GM23338 (cell line): ENCODE measurements at regions not wholly inside any gene's neighbourhood (a gene's known extent, or its start where the extent isn't known, plus 50 kb on each side); places are given as distances from the start of the nearest gene placed in this dataset.

Experiments used
- ATAC-seq: fragments of 200-7000 bp; cut with Tn5 transposase; 3 replicates; pipeline ENCODE4 v1.9.1; 2020
- DNase-seq: peaks from one replicate; pipeline ENCODE4 v3.0.0-alpha.2; 2015; ENCODE audit warnings: low spot score
- H2AFZ ChIP-seq: fragments of 200-600 bp; sonication (generic); 2 replicates; pipeline ENCODE4 v1.8.0; 2016; ENCODE audit warnings: antibody characterized with exemption, mild to moderate bottlenecking, moderate library complexity
- H3F3A ChIP-seq: fragments of 200-600 bp; sonication (generic); replicated peaks from 2 replicates; pipeline ENCODE4 v1.8.0; 2017; ENCODE audit warnings: antibody characterized with exemption, mixed run types, low read depth
- H3K27ac ChIP-seq: fragments of 200-600 bp; sonication (generic); 2 replicates; pipeline ENCODE4 v1.6.1; 2016; ENCODE audit warnings: low read depth
- H3K27me3 ChIP-seq: fragments of 200-600 bp; sonication (generic); 2 replicates; pipeline ENCODE4 v1.8.0; 2016; ENCODE audit warnings: mild to moderate bottlenecking, mixed run types, moderate library complexity; ENCODE audit not compliant: insufficient read depth
- H3K36me3 ChIP-seq: fragments of 200-600 bp; sonication (generic); 2 replicates; pipeline ENCODE4 v1.8.0; 2016; ENCODE audit warnings: mild to moderate bottlenecking; ENCODE audit not compliant: insufficient read depth
- H3K4me1 ChIP-seq: fragments of 200-600 bp; sonication (generic); 2 replicates; pipeline ENCODE4 v1.8.0; 2016; ENCODE audit warnings: mild to moderate bottlenecking, moderate library complexity; ENCODE audit not compliant: insufficient read depth
- H3K4me2 ChIP-seq: fragments of 200-600 bp; sonication (generic); 2 replicates; pipeline ENCODE4 v1.7.1; 2017; ENCODE audit warnings: mixed run types
- H3K4me3 ChIP-seq: fragments of 200-600 bp; sonication (generic); 2 replicates; pipeline ENCODE4 v1.6.1; 2016; ENCODE audit warnings: mixed run types
- H3K79me2 ChIP-seq: fragments of 200-600 bp; sonication (generic); replicated peaks from 2 replicates; pipeline ENCODE4 v1.8.0; 2017; ENCODE audit warnings: mild to moderate bottlenecking; ENCODE audit not compliant: insufficient read depth
- H3K9me2 ChIP-seq: fragments of 200-600 bp; sonication (generic); 2 replicates; pipeline ENCODE4 v1.8.0; 2017; ENCODE audit not compliant: insufficient read depth
- H4K20me1 ChIP-seq: fragments of 200-600 bp; sonication (generic); replicated peaks from 2 replicates; pipeline ENCODE4 v1.8.0; 2017; ENCODE audit warnings: mild to moderate bottlenecking; ENCODE audit not compliant: insufficient read depth
- H3K27ac Mint-ChIP-seq: 2 replicates; pipeline ENCODE4 v1.8.0; 2020; ENCODE audit warnings: inconsistent platforms, mild to moderate bottlenecking, moderate library complexity, mixed read lengths
- H3K27me3 Mint-ChIP-seq: 3 replicates; pipeline ENCODE4 v1.8.0; 2022; ENCODE audit warnings: low read depth, mild to moderate bottlenecking, moderate library complexity, mixed read lengths, inconsistent platforms; ENCODE audit not compliant: insufficient read depth, poor library complexity
- H3K36me3 Mint-ChIP-seq: 3 replicates; pipeline ENCODE4 v1.8.0; 2021; ENCODE audit warnings: low read depth, mild to moderate bottlenecking, inconsistent platforms, moderate library complexity, mixed read lengths
- H3K4me1 Mint-ChIP-seq: 3 replicates; pipeline ENCODE4 v1.8.0; 2020; ENCODE audit warnings: mild to moderate bottlenecking, inconsistent platforms, mixed read lengths
- H3K4me3 Mint-ChIP-seq: 3 replicates; pipeline ENCODE4 v1.8.0; 2021; ENCODE audit warnings: moderate library complexity, mild to moderate bottlenecking, inconsistent platforms, mixed read lengths
- H3K9me3 Mint-ChIP-seq: 3 replicates; pipeline ENCODE4 v1.8.0; 2020; ENCODE audit warnings: moderate library complexity, mild to moderate bottlenecking, inconsistent platforms, mixed read lengths
- CREB1 ChIP-seq: fragments of 250-450 bp; sonication (Bioruptor Pico); IDR thresholded peaks from 2 replicates; pipeline ENCODE4 v1.5.0; 2020; ENCODE audit warnings: low read depth, mild to moderate bottlenecking, moderate library complexity
- EZH2 ChIP-seq: fragments of 200-600 bp; sonication (generic); IDR thresholded peaks from one replicate; pipeline ENCODE4 v1.8.0; 2017; ENCODE audit warnings: antibody characterized with exemption, mild to moderate bottlenecking, low read depth; ENCODE audit not compliant: unreplicated experiment
- EZH2phosphoT487 ChIP-seq: fragments of 200-600 bp; sonication (generic); IDR thresholded peaks from one replicate; pipeline ENCODE4 v1.8.1; 2018; ENCODE audit warnings: antibody characterized with exemption; ENCODE audit not compliant: unreplicated experiment
- JUNB ChIP-seq: IDR thresholded peaks from one replicate; pipeline ENCODE4 v1.6.1; 2016; ENCODE audit warnings: antibody characterized with exemption; ENCODE audit not compliant: unreplicated experiment
- NANOG ChIP-seq: IDR thresholded peaks from 2 replicates; pipeline ENCODE4 v1.6.1; 2016; ENCODE audit warnings: antibody characterized with exemption, borderline replicate concordance
- POLR2AphosphoS5 ChIP-seq: IDR thresholded peaks from 2 replicates; pipeline ENCODE4 v1.6.1; 2016; ENCODE audit warnings: antibody characterized with exemption, low read depth
- STAT1 ChIP-seq: IDR thresholded peaks from one replicate; pipeline ENCODE4 v1.6.1; 2016; ENCODE audit warnings: antibody characterized with exemption; ENCODE audit not compliant: unreplicated experiment
- ZNF114 ChIP-seq: fragments of 250-450 bp; sonication (Bioruptor Pico); IDR thresholded peaks from 2 replicates; pipeline ENCODE4 v1.5.0; 2020; ENCODE audit warnings: mild to moderate bottlenecking, moderate library complexity
- ZNF331 ChIP-seq: fragments of 250-450 bp; sonication (Bioruptor Pico); IDR thresholded peaks from 2 replicates; pipeline ENCODE4 v1.5.0; 2020; ENCODE audit warnings: low read depth, mild to moderate bottlenecking, moderate library complexity
- TF ChIP-seq, protein P1 (sequence below): IDR thresholded peaks from 2 replicates; pipeline ENCODE4 v1.6.1; 2016; ENCODE audit warnings: antibody characterized with exemption
- TF ChIP-seq, protein P2 (sequence below), 2 experiments: fragments of 200-600 bp in 1 of 2; sonication (generic) in 1 of 2; conservative IDR thresholded peaks; 2 replicates each; pipeline versions ENCODE4 v1.5.1 to v1.6.1; 2016 to 2017; ENCODE audit warnings: antibody characterized with exemption in 2 of 2, low read depth in 2 of 2, mild to moderate bottlenecking in 2 of 2, moderate library complexity in 1 of 2
- TF ChIP-seq, protein P3 (sequence below): IDR thresholded peaks from one replicate; pipeline ENCODE4 v1.6.1; 2018; ENCODE audit warnings: antibody characterized with exemption; ENCODE audit not compliant: unreplicated experiment
- TF ChIP-seq, protein P4 (sequence below): fragments of 250-450 bp; sonication (Bioruptor Pico); IDR thresholded peaks from 2 replicates; pipeline ENCODE4 v1.5.0; 2020; ENCODE audit warnings: mild to moderate bottlenecking, moderate library complexity

DNA sequence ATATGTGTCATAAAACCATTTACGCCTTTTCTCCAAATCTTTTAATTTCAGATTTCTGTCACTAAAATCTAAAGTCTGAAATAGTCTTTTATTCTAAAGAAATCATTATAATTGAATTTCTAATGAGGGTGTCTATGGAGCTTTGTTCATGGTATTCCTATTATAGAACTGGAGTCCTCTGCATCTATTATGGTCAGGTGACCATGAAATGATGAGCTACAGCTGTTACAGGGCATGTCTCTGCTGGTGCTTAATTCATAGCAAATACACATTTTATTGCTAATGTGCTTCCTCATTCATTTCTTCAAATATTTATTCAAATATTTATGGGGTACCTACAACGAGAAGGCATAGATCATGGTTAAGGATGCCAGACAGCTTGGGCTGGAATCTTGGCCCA lies 126.1 kb downstream of the NAA11 start:
- Histone ChIP-seq H3K4me1 (peaks cover 13% of the 10 kb centered on the region; the same call in 1 of the 2 replicates), H4K20me1 (no peaks in the 10 kb centered on the region), H3K9me2 (peaks cover 3% of the 10 kb centered on the region; the same call in 1 of the 2 replicates), H3K4me3 (no peak overlapping the region), H3F3A (no peaks in the 10 kb centered on the region), H3K27me3 (no peaks in the 10 kb centered on the region), H2AFZ (no peak overlapping the region), H3K4me2 (no peak overlapping the region), H3K79me2 (no peaks in the 10 kb centered on the region), H3K36me3 (no peaks in the 10 kb centered on the region), H3K27ac (no peak overlapping the region)
- no peak for TF ChIP-seq STAT1
- TF ChIP-seq, protein P1, sequence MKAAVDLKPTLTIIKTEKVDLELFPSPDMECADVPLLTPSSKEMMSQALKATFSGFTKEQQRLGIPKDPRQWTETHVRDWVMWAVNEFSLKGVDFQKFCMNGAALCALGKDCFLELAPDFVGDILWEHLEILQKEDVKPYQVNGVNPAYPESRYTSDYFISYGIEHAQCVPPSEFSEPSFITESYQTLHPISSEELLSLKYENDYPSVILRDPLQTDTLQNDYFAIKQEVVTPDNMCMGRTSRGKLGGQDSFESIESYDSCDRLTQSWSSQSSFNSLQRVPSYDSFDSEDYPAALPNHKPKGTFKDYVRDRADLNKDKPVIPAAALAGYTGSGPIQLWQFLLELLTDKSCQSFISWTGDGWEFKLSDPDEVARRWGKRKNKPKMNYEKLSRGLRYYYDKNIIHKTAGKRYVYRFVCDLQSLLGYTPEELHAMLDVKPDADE: no peak
- no peak for TF ChIP-seq EZH2
- TF ChIP-seq, protein P2, sequence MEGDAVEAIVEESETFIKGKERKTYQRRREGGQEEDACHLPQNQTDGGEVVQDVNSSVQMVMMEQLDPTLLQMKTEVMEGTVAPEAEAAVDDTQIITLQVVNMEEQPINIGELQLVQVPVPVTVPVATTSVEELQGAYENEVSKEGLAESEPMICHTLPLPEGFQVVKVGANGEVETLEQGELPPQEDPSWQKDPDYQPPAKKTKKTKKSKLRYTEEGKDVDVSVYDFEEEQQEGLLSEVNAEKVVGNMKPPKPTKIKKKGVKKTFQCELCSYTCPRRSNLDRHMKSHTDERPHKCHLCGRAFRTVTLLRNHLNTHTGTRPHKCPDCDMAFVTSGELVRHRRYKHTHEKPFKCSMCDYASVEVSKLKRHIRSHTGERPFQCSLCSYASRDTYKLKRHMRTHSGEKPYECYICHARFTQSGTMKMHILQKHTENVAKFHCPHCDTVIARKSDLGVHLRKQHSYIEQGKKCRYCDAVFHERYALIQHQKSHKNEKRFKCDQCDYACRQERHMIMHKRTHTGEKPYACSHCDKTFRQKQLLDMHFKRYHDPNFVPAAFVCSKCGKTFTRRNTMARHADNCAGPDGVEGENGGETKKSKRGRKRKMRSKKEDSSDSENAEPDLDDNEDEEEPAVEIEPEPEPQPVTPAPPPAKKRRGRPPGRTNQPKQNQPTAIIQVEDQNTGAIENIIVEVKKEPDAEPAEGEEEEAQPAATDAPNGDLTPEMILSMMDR (conservative IDR thresholded peaks at IDR 0.05; ENCODE audit: low read depth in 2 of 2): no peak
- TF ChIP-seq, protein P3, sequence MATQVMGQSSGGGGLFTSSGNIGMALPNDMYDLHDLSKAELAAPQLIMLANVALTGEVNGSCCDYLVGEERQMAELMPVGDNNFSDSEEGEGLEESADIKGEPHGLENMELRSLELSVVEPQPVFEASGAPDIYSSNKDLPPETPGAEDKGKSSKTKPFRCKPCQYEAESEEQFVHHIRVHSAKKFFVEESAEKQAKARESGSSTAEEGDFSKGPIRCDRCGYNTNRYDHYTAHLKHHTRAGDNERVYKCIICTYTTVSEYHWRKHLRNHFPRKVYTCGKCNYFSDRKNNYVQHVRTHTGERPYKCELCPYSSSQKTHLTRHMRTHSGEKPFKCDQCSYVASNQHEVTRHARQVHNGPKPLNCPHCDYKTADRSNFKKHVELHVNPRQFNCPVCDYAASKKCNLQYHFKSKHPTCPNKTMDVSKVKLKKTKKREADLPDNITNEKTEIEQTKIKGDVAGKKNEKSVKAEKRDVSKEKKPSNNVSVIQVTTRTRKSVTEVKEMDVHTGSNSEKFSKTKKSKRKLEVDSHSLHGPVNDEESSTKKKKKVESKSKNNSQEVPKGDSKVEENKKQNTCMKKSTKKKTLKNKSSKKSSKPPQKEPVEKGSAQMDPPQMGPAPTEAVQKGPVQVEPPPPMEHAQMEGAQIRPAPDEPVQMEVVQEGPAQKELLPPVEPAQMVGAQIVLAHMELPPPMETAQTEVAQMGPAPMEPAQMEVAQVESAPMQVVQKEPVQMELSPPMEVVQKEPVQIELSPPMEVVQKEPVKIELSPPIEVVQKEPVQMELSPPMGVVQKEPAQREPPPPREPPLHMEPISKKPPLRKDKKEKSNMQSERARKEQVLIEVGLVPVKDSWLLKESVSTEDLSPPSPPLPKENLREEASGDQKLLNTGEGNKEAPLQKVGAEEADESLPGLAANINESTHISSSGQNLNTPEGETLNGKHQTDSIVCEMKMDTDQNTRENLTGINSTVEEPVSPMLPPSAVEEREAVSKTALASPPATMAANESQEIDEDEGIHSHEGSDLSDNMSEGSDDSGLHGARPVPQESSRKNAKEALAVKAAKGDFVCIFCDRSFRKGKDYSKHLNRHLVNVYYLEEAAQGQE: no peak
- no peak for TF ChIP-seq NANOG
- TF ChIP-seq ZNF331 (CRISPR knock-in tag): no peak
- TF ChIP-seq POLR2AphosphoS5: no peak
- TF ChIP-seq, protein P4, sequence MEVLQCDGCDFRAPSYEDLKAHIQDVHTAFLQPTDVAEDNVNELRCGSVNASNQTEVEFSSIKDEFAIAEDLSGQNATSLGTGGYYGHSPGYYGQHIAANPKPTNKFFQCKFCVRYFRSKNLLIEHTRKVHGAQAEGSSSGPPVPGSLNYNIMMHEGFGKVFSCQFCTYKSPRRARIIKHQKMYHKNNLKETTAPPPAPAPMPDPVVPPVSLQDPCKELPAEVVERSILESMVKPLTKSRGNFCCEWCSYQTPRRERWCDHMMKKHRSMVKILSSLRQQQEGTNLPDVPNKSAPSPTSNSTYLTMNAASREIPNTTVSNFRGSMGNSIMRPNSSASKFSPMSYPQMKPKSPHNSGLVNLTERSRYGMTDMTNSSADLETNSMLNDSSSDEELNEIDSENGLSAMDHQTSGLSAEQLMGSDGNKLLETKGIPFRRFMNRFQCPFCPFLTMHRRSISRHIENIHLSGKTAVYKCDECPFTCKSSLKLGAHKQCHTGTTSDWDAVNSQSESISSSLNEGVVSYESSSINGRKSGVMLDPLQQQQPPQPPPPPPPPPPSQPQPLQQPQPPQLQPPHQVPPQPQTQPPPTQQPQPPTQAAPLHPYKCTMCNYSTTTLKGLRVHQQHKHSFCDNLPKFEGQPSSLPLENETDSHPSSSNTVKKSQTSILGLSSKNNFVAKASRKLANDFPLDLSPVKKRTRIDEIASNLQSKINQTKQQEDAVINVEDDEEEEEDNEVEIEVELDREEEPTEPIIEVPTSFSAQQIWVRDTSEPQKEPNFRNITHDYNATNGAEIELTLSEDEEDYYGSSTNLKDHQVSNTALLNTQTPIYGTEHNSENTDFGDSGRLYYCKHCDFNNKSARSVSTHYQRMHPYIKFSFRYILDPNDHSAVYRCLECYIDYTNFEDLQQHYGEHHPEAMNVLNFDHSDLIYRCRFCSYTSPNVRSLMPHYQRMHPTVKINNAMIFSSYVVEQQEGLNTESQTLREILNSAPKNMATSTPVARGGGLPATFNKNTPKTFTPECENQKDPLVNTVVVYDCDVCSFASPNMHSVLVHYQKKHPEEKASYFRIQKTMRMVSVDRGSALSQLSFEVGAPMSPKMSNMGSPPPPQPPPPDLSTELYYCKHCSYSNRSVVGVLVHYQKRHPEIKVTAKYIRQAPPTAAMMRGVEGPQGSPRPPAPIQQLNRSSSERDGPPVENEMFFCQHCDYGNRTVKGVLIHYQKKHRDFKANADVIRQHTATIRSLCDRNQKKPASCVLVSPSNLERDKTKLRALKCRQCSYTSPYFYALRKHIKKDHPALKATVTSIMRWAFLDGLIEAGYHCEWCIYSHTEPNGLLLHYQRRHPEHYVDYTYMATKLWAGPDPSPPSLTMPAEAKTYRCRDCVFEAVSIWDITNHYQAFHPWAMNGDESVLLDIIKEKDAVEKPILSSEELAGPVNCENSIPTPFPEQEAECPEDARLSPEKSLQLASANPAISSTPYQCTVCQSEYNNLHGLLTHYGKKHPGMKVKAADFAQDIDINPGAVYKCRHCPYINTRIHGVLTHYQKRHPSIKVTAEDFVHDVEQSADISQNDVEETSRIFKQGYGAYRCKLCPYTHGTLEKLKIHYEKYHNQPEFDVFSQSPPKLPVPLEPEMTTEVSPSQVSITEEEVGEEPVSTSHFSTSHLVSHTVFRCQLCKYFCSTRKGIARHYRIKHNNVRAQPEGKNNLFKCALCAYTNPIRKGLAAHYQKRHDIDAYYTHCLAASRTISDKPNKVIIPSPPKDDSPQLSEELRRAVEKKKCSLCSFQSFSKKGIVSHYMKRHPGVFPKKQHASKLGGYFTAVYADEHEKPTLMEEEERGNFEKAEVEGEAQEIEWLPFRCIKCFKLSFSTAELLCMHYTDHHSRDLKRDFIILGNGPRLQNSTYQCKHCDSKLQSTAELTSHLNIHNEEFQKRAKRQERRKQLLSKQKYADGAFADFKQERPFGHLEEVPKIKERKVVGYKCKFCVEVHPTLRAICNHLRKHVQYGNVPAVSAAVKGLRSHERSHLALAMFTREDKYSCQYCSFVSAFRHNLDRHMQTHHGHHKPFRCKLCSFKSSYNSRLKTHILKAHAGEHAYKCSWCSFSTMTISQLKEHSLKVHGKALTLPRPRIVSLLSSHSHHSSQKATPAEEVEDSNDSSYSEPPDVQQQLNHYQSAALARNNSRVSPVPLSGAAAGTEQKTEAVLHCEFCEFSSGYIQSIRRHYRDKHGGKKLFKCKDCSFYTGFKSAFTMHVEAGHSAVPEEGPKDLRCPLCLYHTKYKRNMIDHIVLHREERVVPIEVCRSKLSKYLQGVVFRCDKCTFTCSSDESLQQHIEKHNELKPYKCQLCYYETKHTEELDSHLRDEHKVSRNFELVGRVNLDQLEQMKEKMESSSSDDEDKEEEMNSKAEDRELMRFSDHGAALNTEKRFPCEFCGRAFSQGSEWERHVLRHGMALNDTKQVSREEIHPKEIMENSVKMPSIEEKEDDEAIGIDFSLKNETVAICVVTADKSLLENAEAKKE: no peak
- no peak for TF ChIP-seq ZNF114
- TF ChIP-seq EZH2phosphoT487: no peak
- no peak for TF ChIP-seq CREB1 (CRISPR knock-in tag)
- no peak for TF ChIP-seq JUNB
- Mint-ChIP-seq H3K9me3 (no peaks in the 10 kb centered on the region), H3K4me1 (peaks cover 11% of the 10 kb centered on the region; the same call in 2 of the 3 replicates), H3K4me3 (no peak overlapping the region), H3K27ac (no peak overlapping the region), H3K27me3 (no peaks in the 10 kb centered on the region), H3K36me3 (no peaks in the 10 kb centered on the region)
- DNase-seq (no peak), ATAC-seq (no peak)
